MCF 10A (cell line): ENCODE measurements at regions not wholly inside any gene's neighbourhood (a gene's known extent, or its start where the extent isn't known, plus 50 kb on each side); places are given as distances from the start of the nearest gene placed in this dataset.
A peak's percentile ranks its signal among the peaks of the same experiment; 100 is the strongest.
"Not testable (repeated sequence)": the region's sequence is repeated elsewhere in the genome, so short reads cannot be mapped to it uniquely, and the experiment has no call there.

ENCODE experiments used
- BruUV-seq: library from RNA; stranded (reverse); fragments of 400-500 nt; replicated peaks from 2 replicates; lab custom pipeline; 2021; lab: Mats Ljungman, UMichigan
- CTCF ChIA-PET: fragments of 300-600 bp; sonication (Branson Sonifier 250); formaldehyde crosslinking; extraction: SDS; loops from one replicate; lab custom pipeline; 2021; ENCODE audit warnings: antibody characterized with exemption, inconsistent platforms; lab: Yijun Ruan, JAX
- POLR2A ChIA-PET: fragments of 300-600, 350-650 bp; sonication (Branson Sonifier 250); formaldehyde crosslinking; extraction: SDS; loops from one replicate; lab custom pipeline; 2020; ENCODE audit warnings: antibody characterized with exemption, inconsistent platforms; lab: Yijun Ruan, JAX
- DNase-seq: peaks from one replicate; pipeline ENCODE4 v3.0.0-alpha.2; 2018; ENCODE audit not compliant: unreplicated experiment
- H3K27ac Mint-ChIP-seq: one replicate; pipeline ENCODE4 v1.8.0; 2022; ENCODE audit warnings: mild to moderate bottlenecking, low read depth, mixed read lengths; ENCODE audit not compliant: unreplicated experiment
- H3K27me3 Mint-ChIP-seq: one replicate; pipeline ENCODE4 v1.8.0; 2022; ENCODE audit warnings: mixed read lengths; ENCODE audit not compliant: insufficient read depth, unreplicated experiment
- H3K36me3 Mint-ChIP-seq: one replicate; pipeline ENCODE4 v1.8.0; 2022; ENCODE audit warnings: mild to moderate bottlenecking, moderate library complexity, mixed read lengths; ENCODE audit not compliant: insufficient read depth, unreplicated experiment
- H3K4me1 Mint-ChIP-seq: one replicate; pipeline ENCODE4 v1.8.0; 2022; ENCODE audit warnings: mixed read lengths; ENCODE audit not compliant: insufficient read depth, unreplicated experiment
- H3K4me3 Mint-ChIP-seq: one replicate; pipeline ENCODE4 v1.8.0; 2022; ENCODE audit warnings: mild to moderate bottlenecking, moderate library complexity, mixed read lengths; ENCODE audit not compliant: unreplicated experiment
- H3K9me3 Mint-ChIP-seq: one replicate; pipeline ENCODE4 v1.8.0; 2022; ENCODE audit warnings: mixed read lengths; ENCODE audit not compliant: unreplicated experiment
- intact Hi-C: fragments of 100-400 bp; cut with micrococcal nuclease; formaldehyde crosslinking; loops from 2 replicates; pipeline ENCODE4 v1.14.1; 2022

DNA sequence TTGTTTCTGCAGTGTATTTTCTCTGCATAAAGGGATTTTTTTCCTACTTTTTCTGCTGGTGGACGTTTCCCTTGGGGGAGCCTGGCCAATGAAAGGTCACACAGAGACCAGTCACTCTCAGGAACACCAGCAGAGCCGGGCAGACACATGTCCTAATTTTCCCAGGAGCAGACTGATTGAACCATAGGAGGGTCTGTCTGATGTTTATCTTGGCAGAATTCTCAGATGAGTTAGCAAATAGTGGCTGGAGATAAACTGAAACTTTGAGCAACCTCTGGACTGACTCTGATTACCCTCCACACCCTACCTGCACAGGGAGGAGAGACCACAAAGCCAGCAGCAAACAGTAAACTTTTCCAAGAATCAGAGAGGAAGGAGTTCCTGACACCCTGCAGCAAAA lies 90.0 kb upstream of the PLGLB2 start:
- BruUV-seq, intact Hi-C loops, H3K27ac Mint-ChIP-seq, CTCF ChIA-PET, H3K27me3 Mint-ChIP-seq, H3K36me3 Mint-ChIP-seq, DNase-seq, H3K4me1 Mint-ChIP-seq, H3K9me3 Mint-ChIP-seq, POLR2A ChIA-PET, H3K4me3 Mint-ChIP-seq: not testable (repeated sequence)

GRCh38 chr2:87658357-87658756 lies 89.5 kb upstream of the PLGLB2 start:
- DNase-seq, BruUV-seq, H3K36me3 Mint-ChIP-seq, H3K9me3 Mint-ChIP-seq, H3K4me1 Mint-ChIP-seq, H3K4me3 Mint-ChIP-seq, POLR2A ChIA-PET, H3K27me3 Mint-ChIP-seq, CTCF ChIA-PET, intact Hi-C loops, H3K27ac Mint-ChIP-seq: not testable (repeated sequence)

- H3K36me3 Mint-ChIP-seq, BruUV-seq, H3K9me3 Mint-ChIP-seq, DNase-seq, H3K27ac Mint-ChIP-seq, CTCF ChIA-PET, H3K27me3 Mint-ChIP-seq, POLR2A ChIA-PET, intact Hi-C loops, H3K4me1 Mint-ChIP-seq, H3K4me3 Mint-ChIP-seq: not testable (repeated sequence)
These were observed 88.9 kb upstream of the PLGLB2 start for GRCh38 chr2:87658976-87659375.

GRCh38 chr2:87660164-87660563 lies 87.7 kb upstream of the PLGLB2 start:
- intact Hi-C loops, H3K36me3 Mint-ChIP-seq, BruUV-seq, POLR2A ChIA-PET, H3K4me3 Mint-ChIP-seq, H3K4me1 Mint-ChIP-seq, H3K9me3 Mint-ChIP-seq, CTCF ChIA-PET, H3K27ac Mint-ChIP-seq, H3K27me3 Mint-ChIP-seq: not testable (repeated sequence)
- peak; percentile 90 for DNase-seq

GRCh38 chr2:87662316-87663290 lies 85.3 kb upstream of the PLGLB2 start:
- BruUV-seq, CTCF ChIA-PET, H3K27ac Mint-ChIP-seq: not testable (repeated sequence)

GRCh38 chr2:87663347-87663746 lies 84.5 kb upstream of the PLGLB2 start:
- CTCF ChIA-PET, H3K27me3 Mint-ChIP-seq, H3K4me1 Mint-ChIP-seq, H3K36me3 Mint-ChIP-seq, DNase-seq, BruUV-seq, POLR2A ChIA-PET, H3K27ac Mint-ChIP-seq, H3K4me3 Mint-ChIP-seq, intact Hi-C loops, H3K9me3 Mint-ChIP-seq: not testable (repeated sequence)

More at GRCh38 chr2:87662316-87663290, 85.3 kb upstream of the PLGLB2 start:
- H3K9me3 Mint-ChIP-seq, H3K36me3 Mint-ChIP-seq, POLR2A ChIA-PET, H3K27me3 Mint-ChIP-seq, DNase-seq, H3K4me1 Mint-ChIP-seq, intact Hi-C loops, H3K4me3 Mint-ChIP-seq: not testable (repeated sequence)

- CTCF ChIA-PET, intact Hi-C loops, BruUV-seq, H3K36me3 Mint-ChIP-seq, POLR2A ChIA-PET, H3K9me3 Mint-ChIP-seq, H3K4me3 Mint-ChIP-seq, H3K27ac Mint-ChIP-seq, H3K4me1 Mint-ChIP-seq, DNase-seq, H3K27me3 Mint-ChIP-seq: not testable (repeated sequence)
These were observed 80.9 kb upstream of the PLGLB2 start for GRCh38 chr2:87667027-87667426.

DNA sequence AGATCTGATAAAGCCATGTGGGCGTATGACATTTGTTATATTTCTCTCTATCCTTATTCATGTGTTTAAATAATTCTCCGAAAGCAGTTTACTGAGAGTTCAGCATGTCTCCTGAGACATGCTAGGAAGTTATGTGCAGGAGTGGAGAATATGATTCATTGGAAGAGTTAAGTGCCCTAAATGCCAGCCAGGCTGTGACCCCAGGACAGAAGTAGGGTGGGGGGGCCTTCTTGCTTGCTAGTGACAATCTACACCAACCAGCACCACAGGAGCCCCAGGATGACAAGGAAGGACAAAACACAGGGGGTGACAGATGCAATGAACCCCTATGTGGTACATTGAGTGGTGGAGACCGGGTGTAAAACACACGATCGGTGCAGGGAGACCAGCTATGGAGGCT lies 79.5 kb upstream of the PLGLB2 start:
- intact Hi-C loops, BruUV-seq, CTCF ChIA-PET: not testable (repeated sequence)

DNA sequence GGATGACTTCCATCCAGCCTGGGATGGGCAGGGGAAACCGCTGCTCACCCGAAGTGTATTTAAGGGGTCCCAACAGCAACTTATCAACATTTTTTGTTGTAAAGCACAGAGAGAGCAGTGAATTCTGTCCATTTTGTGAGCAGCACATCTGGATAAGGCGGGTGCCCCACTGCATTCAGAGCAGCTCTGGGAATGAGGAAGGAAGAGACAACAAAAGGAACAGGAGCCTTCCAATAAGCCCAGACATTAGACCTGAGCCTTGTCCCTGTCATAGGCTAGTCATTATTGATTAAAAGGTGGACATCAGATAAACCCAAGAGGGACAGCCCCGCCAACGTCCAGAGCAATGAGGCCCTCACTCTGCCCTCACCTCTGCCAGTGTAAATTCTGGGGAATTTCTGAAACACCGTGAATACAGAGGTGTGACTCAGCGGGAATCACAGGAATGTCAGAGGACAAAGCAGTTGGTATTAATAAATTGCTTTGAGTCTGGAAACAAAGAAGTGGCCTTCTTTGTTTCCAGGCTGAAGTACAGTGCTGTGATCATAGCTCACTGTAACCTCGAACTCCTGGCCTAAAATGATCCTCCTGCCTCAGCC lies 78.2 kb upstream of the PLGLB2 start:
- intact Hi-C loops, H3K4me1 Mint-ChIP-seq, H3K27me3 Mint-ChIP-seq, BruUV-seq, H3K9me3 Mint-ChIP-seq, POLR2A ChIA-PET, H3K27ac Mint-ChIP-seq, H3K4me3 Mint-ChIP-seq, CTCF ChIA-PET, DNase-seq, H3K36me3 Mint-ChIP-seq: not testable (repeated sequence)

More for the DNA sequence above, 79.5 kb upstream of the PLGLB2 start:
- H3K4me3 Mint-ChIP-seq, H3K36me3 Mint-ChIP-seq, H3K4me1 Mint-ChIP-seq, H3K9me3 Mint-ChIP-seq, POLR2A ChIA-PET, DNase-seq, H3K27ac Mint-ChIP-seq, H3K27me3 Mint-ChIP-seq: not testable (repeated sequence)
